GM12878 (cell line): ENCODE measurements at regions not wholly inside any gene's neighbourhood (a gene's known extent, or its start where the extent isn't known, plus 50 kb on each side); places are given as distances from the start of the nearest gene placed in this dataset.

Experiments used
- ATAC-seq: fragments of 200-7000 bp; cut with Tn5 transposase; 3 replicates; pipeline ENCODE4 v1.9.1; 2020; ENCODE audit warnings: mild to moderate bottlenecking, moderate library complexity
- BruUV-seq: library from RNA; stranded (reverse); fragments of 400-500 nt; replicated peaks from 2 replicates; lab custom pipeline; 2021; lab: Mats Ljungman, UMichigan
- CTCF ChIA-PET: fragments of 300-600 bp; sonication (Branson Sonifier 250); formaldehyde crosslinking; extraction: SDS; loops from one replicate; lab custom pipeline; 2021; ENCODE audit warnings: inconsistent platforms; lab: Yijun Ruan, JAX
- POLR2A ChIA-PET: fragments of 350-600 bp; formaldehyde crosslinking; extraction: SDS; loops from one replicate; lab custom pipeline; 2021; ENCODE audit warnings: inconsistent platforms; lab: Charles Lee
- RAD21 ChIA-PET: fragments of 300-600 bp; sonication (Branson Sonifier 250); formaldehyde crosslinking; loops from one replicate; lab custom pipeline; 2023; ENCODE audit warnings: antibody characterized with exemption; ENCODE audit not compliant: unreplicated experiment; lab: Charles Lee
- SMC1A ChIA-PET: fragments of 300-600 bp; sonication (Branson Sonifier 250); formaldehyde crosslinking; loops from one replicate; lab custom pipeline; 2023; ENCODE audit not compliant: unreplicated experiment, uncharacterized antibody; lab: Charles Lee
- DNase-seq: peaks from one replicate; pipeline ENCODE4 v3.0.0-alpha.2; 2011; ENCODE audit warnings: low read depth, low spot score
- FAIRE-seq: peaks from 3 replicates; lab custom pipeline; 2011; peaks lifted over from hg19 to GRCh38; lab: Jason Lieb, UNC
- H2AFZ ChIP-seq: 2 replicates; pipeline ENCODE4 v1.6.0; 2011; ENCODE audit warnings: low read depth, low read length, control low read depth; ENCODE audit not compliant: control insufficient read depth
- H3K27ac ChIP-seq: 2 replicates; pipeline ENCODE4 v1.5.1; 2011; ENCODE audit warnings: control low read depth; ENCODE audit not compliant: control insufficient read depth, insufficient read depth
- H3K27me3 ChIP-seq, 2 experiments: replicated peaks in 1 of 2; 2 replicates each; pipeline versions ENCODE4 v1.6.0 to v1.6.1; 2011; ENCODE audit warnings: low read length in 1 of 2; ENCODE audit not compliant: control insufficient read depth in 2 of 2, insufficient read depth in 2 of 2
- H3K36me3 ChIP-seq, 2 experiments: 2 replicates each; pipeline ENCODE4 v1.5.1; 2011; ENCODE audit warnings: low read length in 1 of 2; ENCODE audit not compliant: control insufficient read depth in 2 of 2, insufficient read depth in 2 of 2
- H3K4me1 ChIP-seq: 2 replicates; pipeline ENCODE4 v1.6.1; 2011; ENCODE audit warnings: mild to moderate bottlenecking, low read length, moderate library complexity, mixed read lengths; ENCODE audit not compliant: control insufficient read depth, insufficient read depth
- H3K4me2 ChIP-seq: 2 replicates; pipeline ENCODE4 v1.6.0; 2011; ENCODE audit warnings: control low read depth; ENCODE audit not compliant: control insufficient read depth, insufficient read depth
- H3K4me3 ChIP-seq: fragments of 200-600 bp; sonication (generic); 2 replicates; pipeline ENCODE4 v1.5.1; 2016
- H3K79me2 ChIP-seq: 2 replicates; pipeline ENCODE4 v1.6.0; 2011; ENCODE audit warnings: low read length; ENCODE audit not compliant: control insufficient read depth, insufficient read depth
- H3K9ac ChIP-seq: 2 replicates; pipeline ENCODE4 v1.8.0; 2011; ENCODE audit warnings: low read length, control low read depth, mixed read lengths; ENCODE audit not compliant: control insufficient read depth, insufficient read depth
- H3K9me3 ChIP-seq: replicated peaks from 3 replicates; pipeline ENCODE4 v1.5.1; 2011; ENCODE audit warnings: mild to moderate bottlenecking, low read length; ENCODE audit not compliant: control insufficient read depth, insufficient read depth
- H4K20me1 ChIP-seq: 2 replicates; pipeline ENCODE4 v1.6.0; 2011; ENCODE audit not compliant: control insufficient read depth, insufficient read depth
- ATF7 ChIP-seq: fragments of 450-650 bp; IDR thresholded peaks from 2 replicates; pipeline ENCODE4 v1.6.1; 2016; ENCODE audit warnings: low read depth, mild to moderate bottlenecking
- BRCA1 ChIP-seq: IDR thresholded peaks from 2 replicates; pipeline ENCODE4 v1.6.1; 2011; ENCODE audit warnings: low read depth, low read length, improper control_type of control experiment
- CBX3 ChIP-seq: fragments of 200-600 bp; sonication (generic); IDR thresholded peaks from 2 replicates; pipeline ENCODE4 v1.6.1; 2016; ENCODE audit warnings: low read depth, borderline replicate concordance
- CREM ChIP-seq: IDR thresholded peaks from 2 replicates; pipeline ENCODE4 v1.6.1; 2014; ENCODE audit warnings: antibody characterized with exemption, low read depth
- ETV6 ChIP-seq, 2 experiments: fragments of 450-650 bp in 1 of 2; IDR thresholded peaks in 1 of 2; conservative IDR thresholded peaks in 1 of 2; 2 replicates each; pipeline ENCODE4 v1.6.1; 2014; ENCODE audit warnings: antibody characterized with exemption in 1 of 2, borderline replicate concordance in 1 of 2, low read depth in 1 of 2, mild to moderate bottlenecking in 1 of 2, moderate library complexity in 1 of 2
- KDM1A ChIP-seq: fragments of 200-600 bp; sonication (generic); IDR thresholded peaks from 2 replicates; pipeline ENCODE4 v1.6.1; 2016; ENCODE audit warnings: borderline replicate concordance
- MYB ChIP-seq: fragments of 150-350 bp; IDR thresholded peaks from 2 replicates; pipeline ENCODE4 v1.6.1; 2014; ENCODE audit warnings: mild to moderate bottlenecking, low read depth, low read length, borderline replicate concordance
- NBN ChIP-seq: fragments of 450-650 bp; IDR thresholded peaks from 2 replicates; pipeline ENCODE4 v1.6.1; 2016
- NFIC ChIP-seq: IDR thresholded peaks from 2 replicates; pipeline ENCODE4 v1.6.1; 2012; ENCODE audit warnings: low read depth, mild to moderate bottlenecking, inconsistent platforms, low read length, moderate library complexity
- NR2C2 ChIP-seq: IDR thresholded peaks from 2 replicates; pipeline ENCODE4 v1.6.1; 2011; ENCODE audit warnings: borderline replicate concordance, low read depth; ENCODE audit not compliant: control insufficient read depth, insufficient read length
- RAD21 ChIP-seq: IDR thresholded peaks from 2 replicates; pipeline ENCODE4 v1.6.1; 2011; ENCODE audit warnings: mild to moderate bottlenecking, low read depth, low read length, moderate library complexity; ENCODE audit not compliant: insufficient read depth
- SMAD5 ChIP-seq: IDR thresholded peaks from 2 replicates; pipeline ENCODE4 v1.6.1; 2016; ENCODE audit warnings: antibody characterized with exemption, low read depth
- SMC3 ChIP-seq: IDR thresholded peaks from 2 replicates; pipeline ENCODE4 v1.6.1; 2011; ENCODE audit warnings: low read length, improper control_type of control experiment, borderline replicate concordance
- SPI1 ChIP-seq: IDR thresholded peaks from 2 replicates; pipeline ENCODE4 v1.6.1; 2011; ENCODE audit warnings: low read depth, mild to moderate bottlenecking, low read length, moderate library complexity, borderline replicate concordance; ENCODE audit not compliant: insufficient read depth
- STAT3 ChIP-seq: IDR thresholded peaks from 2 replicates; pipeline ENCODE4 v1.6.1; 2011; ENCODE audit warnings: low read depth, low read length, improper control_type of control experiment
- WRNIP1 ChIP-seq: IDR thresholded peaks from 2 replicates; pipeline ENCODE4 v1.6.1; 2011; ENCODE audit warnings: low read depth, low read length, improper control_type of control experiment, borderline replicate concordance
- ZNF217 ChIP-seq: fragments of 450-650 bp; IDR thresholded peaks from 2 replicates; pipeline ENCODE4 v1.6.1; 2017; ENCODE audit warnings: antibody characterized with exemption, mild to moderate bottlenecking
- ZNF384 ChIP-seq: IDR thresholded peaks from 2 replicates; pipeline ENCODE4 v1.6.1; 2012; ENCODE audit warnings: low read depth, mild to moderate bottlenecking, low read length, improper control_type of control experiment, borderline replicate concordance
- whole genome bisulfite sequencing: methylation state at CpG from one replicate; pipeline ENCODE4 v1.1.6; 2016; ENCODE audit warnings: low lambda C conversion rate; ENCODE audit not compliant: insufficient replicate concordance, insufficient coverage; ENCODE audit errors: missing lambda C conversion rate; 5-methylcytosine and 5-hydroxymethylcytosine counted together
- in situ Hi-C: fragments of 300-500 bp; cut with MboI; formaldehyde crosslinking; loops from 9 replicates; pipeline ENCODE4 v1.14.3; 2018; ENCODE audit warnings: mixed read lengths
- intact Hi-C: fragments of 100-400 bp; cut with micrococcal nuclease; formaldehyde crosslinking; loops from one replicate; pipeline ENCODE4 v1.14.2; 2022; ENCODE audit not compliant: unreplicated experiment
- TF ChIP-seq, protein P1 (sequence below): fragments of 450-650 bp; IDR thresholded peaks from 2 replicates; pipeline ENCODE4 v1.6.1; 2017; ENCODE audit warnings: mild to moderate bottlenecking, low read depth, inconsistent platforms; ENCODE audit not compliant: poor library complexity, severe bottlenecking

DNA sequence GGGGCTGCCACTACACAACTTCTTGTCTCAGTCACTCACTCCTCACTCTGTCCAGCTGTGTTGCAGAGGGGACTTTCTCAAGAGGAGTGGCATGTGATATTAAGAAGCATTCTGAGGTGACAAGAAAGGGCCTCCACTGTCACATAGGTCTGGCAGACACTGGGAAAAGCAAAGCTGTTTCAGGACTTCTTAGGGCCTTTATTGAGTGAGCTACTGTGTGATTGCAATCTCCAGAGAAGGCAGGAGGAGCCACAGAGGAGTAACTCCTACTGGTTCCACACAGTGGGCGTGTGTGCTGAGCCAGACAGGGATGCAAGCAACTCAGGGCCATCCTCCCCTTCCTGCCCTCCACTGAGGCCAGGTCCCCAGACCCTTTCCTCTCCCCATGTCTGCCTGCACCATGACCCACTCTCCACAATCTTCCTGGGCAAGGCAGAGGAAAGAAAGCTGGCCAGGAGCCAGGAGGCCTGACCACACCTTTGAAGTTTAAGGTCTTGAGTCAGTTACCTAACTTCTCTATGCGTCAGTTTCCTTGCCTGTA lies 262.0 kb upstream of the ZMIZ1 start:
- no peak overlapping the region for H3K4me2 ChIP-seq
- H3K9ac ChIP-seq = no peak overlapping the region
- H3K27me3 ChIP-seq = peaks cover 2 to 3% of the 10 kb centered on the region in 2 experiments; a peak in 2 of 4 replicates
- in situ Hi-C loops = no loop called here
- H3K9me3 ChIP-seq = no peaks in the 10 kb centered on the region
- no peak overlapping the region for H3K27ac ChIP-seq
- intact Hi-C loops = no loop called here
- H4K20me1 ChIP-seq = no peaks in the 10 kb centered on the region
- no peaks in the 10 kb centered on the region for H3K79me2 ChIP-seq
- DNase-seq = no peak
- H2AFZ ChIP-seq = no peak overlapping the region
- no peak for ATAC-seq
- RAD21 ChIA-PET = no interaction called here
- no peaks in the 10 kb centered on the region for H3K4me1 ChIP-seq
- no peak for TF ChIP-seq CBX3
- no peak for TF ChIP-seq CREM
- TF ChIP-seq SMAD5 = no peak
- no peak for TF ChIP-seq ETV6 (conservative IDR thresholded peaks at IDR 0.05 in 1 of 2, IDR thresholded peaks at IDR 0.05 in 1 of 2; ENCODE audit: borderline replicate concordance in 1 of 2, low read depth in 1 of 2)
- no peak for TF ChIP-seq ATF7
- no peak for TF ChIP-seq KDM1A
- TF ChIP-seq MYB = no peak
- no peak for TF ChIP-seq STAT3
- TF ChIP-seq NBN = no peak
- TF ChIP-seq ZNF384 = no peak
- TF ChIP-seq NR2C2 = no peak
- TF ChIP-seq BRCA1 = no peak
- no peak for TF ChIP-seq WRNIP1
- TF ChIP-seq NFIC = no peak
- TF ChIP-seq, protein P1, sequence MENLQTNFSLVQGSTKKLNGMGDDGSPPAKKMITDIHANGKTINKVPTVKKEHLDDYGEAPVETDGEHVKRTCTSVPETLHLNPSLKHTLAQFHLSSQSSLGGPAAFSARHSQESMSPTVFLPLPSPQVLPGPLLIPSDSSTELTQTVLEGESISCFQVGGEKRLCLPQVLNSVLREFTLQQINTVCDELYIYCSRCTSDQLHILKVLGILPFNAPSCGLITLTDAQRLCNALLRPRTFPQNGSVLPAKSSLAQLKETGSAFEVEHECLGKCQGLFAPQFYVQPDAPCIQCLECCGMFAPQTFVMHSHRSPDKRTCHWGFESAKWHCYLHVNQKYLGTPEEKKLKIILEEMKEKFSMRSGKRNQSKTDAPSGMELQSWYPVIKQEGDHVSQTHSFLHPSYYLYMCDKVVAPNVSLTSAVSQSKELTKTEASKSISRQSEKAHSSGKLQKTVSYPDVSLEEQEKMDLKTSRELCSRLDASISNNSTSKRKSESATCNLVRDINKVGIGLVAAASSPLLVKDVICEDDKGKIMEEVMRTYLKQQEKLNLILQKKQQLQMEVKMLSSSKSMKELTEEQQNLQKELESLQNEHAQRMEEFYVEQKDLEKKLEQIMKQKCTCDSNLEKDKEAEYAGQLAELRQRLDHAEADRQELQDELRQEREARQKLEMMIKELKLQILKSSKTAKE = no peak
- no peak for TF ChIP-seq ZNF217
- TF ChIP-seq SPI1 = no peak
- TF ChIP-seq SMC3 = no peak
- TF ChIP-seq RAD21 = no peak
- CTCF ChIA-PET = interaction anchor here (1.1 kb wide), 1 partner anchor 331 kb away, joined by 3 read pairs; no protein-coding TSS in a partner anchor
- WGBS = 15% methylated on average over 2 of the region's 2 CpGs
- BruUV-seq = no TSS peak
- SMC1A ChIA-PET = no interaction called here
- FAIRE-seq = no peak
- H3K4me3 ChIP-seq = no peak overlapping the region
- POLR2A ChIA-PET = no interaction called here
- no peaks in the 10 kb centered on the region for H3K36me3 ChIP-seq
